Uterus (tissue), 2 donors: ENCODE measurements at regions not wholly inside any gene's neighbourhood (a gene's known extent, or its start where the extent isn't known, plus 50 kb on each side); places are given as distances from the start of the nearest gene placed in this dataset.

Source experiments
- CTCF ChIP-seq, 4 experiments: fragments of 200-600 bp in 2 of 4; fragments of 450-650 bp in 2 of 4; sonication (generic) in 2 of 4; IDR thresholded peaks; one replicate each; pipeline ENCODE4 v1.5.1; 2016 to 2019; ENCODE audit warnings: antibody characterized with exemption in 4 of 4, mild to moderate bottlenecking in 2 of 4, moderate library complexity in 1 of 4
- POLR2A ChIP-seq, 2 donors: fragments of 450-650 bp; IDR thresholded peaks; one replicate each; pipeline ENCODE4 v1.6.1; 2016; ENCODE audit warnings: antibody characterized with exemption in 2 of 2, mild to moderate bottlenecking in 1 of 2, moderate library complexity in 1 of 2

GRCh38 chr4:141571362-141571761, 65.0 kb upstream of the IL15 start:
- TF ChIP-seq CTCF (IDR thresholded peaks at IDR 0.05) (no peak), POLR2A (IDR thresholded peaks at IDR 0.05) (no peak)
